Stomach (tissue), 4 donors: ENCODE measurements at regions not wholly inside any gene's neighbourhood (a gene's known extent, or its start where the extent isn't known, plus 50 kb on each side); places are given as distances from the start of the nearest gene placed in this dataset.

ENCODE experiments used
- POLR2AphosphoS5 ChIP-seq, 3 donors: sonication (generic); formaldehyde crosslinking; IDR thresholded peaks; one replicate each; pipeline ENCODE4 v1.6.1; 2016; ENCODE audit warnings: antibody characterized with exemption in 3 of 3
- TF ChIP-seq, protein P1 (sequence below), 7 experiments: fragments of 450-650 bp in 4 of 7; fragments of 200-600 bp in 3 of 7; sonication (generic) in 3 of 7; IDR thresholded peaks; one replicate each; pipeline ENCODE4 v1.5.1; 2016 to 2019; ENCODE audit warnings: antibody characterized with exemption in 7 of 7, control low read depth in 2 of 7, mild to moderate bottlenecking in 1 of 7

GRCh38 chr14:87184180-87184579 lies 808.8 kb downstream of the GALC start:
- TF ChIP-seq, protein P1, sequence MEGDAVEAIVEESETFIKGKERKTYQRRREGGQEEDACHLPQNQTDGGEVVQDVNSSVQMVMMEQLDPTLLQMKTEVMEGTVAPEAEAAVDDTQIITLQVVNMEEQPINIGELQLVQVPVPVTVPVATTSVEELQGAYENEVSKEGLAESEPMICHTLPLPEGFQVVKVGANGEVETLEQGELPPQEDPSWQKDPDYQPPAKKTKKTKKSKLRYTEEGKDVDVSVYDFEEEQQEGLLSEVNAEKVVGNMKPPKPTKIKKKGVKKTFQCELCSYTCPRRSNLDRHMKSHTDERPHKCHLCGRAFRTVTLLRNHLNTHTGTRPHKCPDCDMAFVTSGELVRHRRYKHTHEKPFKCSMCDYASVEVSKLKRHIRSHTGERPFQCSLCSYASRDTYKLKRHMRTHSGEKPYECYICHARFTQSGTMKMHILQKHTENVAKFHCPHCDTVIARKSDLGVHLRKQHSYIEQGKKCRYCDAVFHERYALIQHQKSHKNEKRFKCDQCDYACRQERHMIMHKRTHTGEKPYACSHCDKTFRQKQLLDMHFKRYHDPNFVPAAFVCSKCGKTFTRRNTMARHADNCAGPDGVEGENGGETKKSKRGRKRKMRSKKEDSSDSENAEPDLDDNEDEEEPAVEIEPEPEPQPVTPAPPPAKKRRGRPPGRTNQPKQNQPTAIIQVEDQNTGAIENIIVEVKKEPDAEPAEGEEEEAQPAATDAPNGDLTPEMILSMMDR (IDR thresholded peaks at IDR 0.05) = no peak
- no peak for TF ChIP-seq POLR2AphosphoS5 (IDR thresholded peaks at IDR 0.05)
